H9 (cell line): ENCODE measurements at regions not wholly inside any gene's neighbourhood (a gene's known extent, or its start where the extent isn't known, plus 50 kb on each side); places are given as distances from the start of the nearest gene placed in this dataset.

Source experiments
- DNase-seq: peaks from one replicate; pipeline ENCODE4 v3.0.0-alpha.2; 2017
- H2AFZ ChIP-seq: one replicate; pipeline ENCODE4 v1.6.1; 2013; ENCODE audit warnings: mild to moderate bottlenecking, low read length, control low read depth, moderate library complexity
- H2AK5ac ChIP-seq: 2 replicates; pipeline ENCODE4 v1.6.1; 2013; ENCODE audit warnings: low read length, control low read depth, mixed read lengths; ENCODE audit not compliant: insufficient read length
- H2BK120ac ChIP-seq: one replicate; pipeline ENCODE4 v1.6.1; 2013; ENCODE audit warnings: low read depth, mild to moderate bottlenecking, low read length, control low read depth, inconsistent platforms; ENCODE audit not compliant: poor library complexity, severe bottlenecking
- H2BK12ac ChIP-seq: 2 replicates; pipeline ENCODE4 v1.6.1; 2013; ENCODE audit warnings: low read length, control low read depth, mixed read lengths, low read depth; ENCODE audit not compliant: insufficient read length
- H2BK15ac ChIP-seq: 2 replicates; pipeline ENCODE4 v1.6.1; 2013; ENCODE audit warnings: low read depth, low read length, control low read depth
- H2BK20ac ChIP-seq: one replicate; pipeline ENCODE4 v1.6.1; 2013; ENCODE audit warnings: low read depth, mild to moderate bottlenecking, low read length, control low read depth, inconsistent platforms; ENCODE audit not compliant: poor library complexity, severe bottlenecking
- H2BK5ac ChIP-seq: 2 replicates; pipeline ENCODE4 v1.6.1; 2013; ENCODE audit warnings: low read length, control low read depth, mixed read lengths; ENCODE audit not compliant: insufficient read length
- H3K14ac ChIP-seq: 2 replicates; pipeline ENCODE4 v1.6.1; 2013; ENCODE audit warnings: low read length, control low read depth; ENCODE audit not compliant: insufficient read depth
- H3K18ac ChIP-seq: 2 replicates; pipeline ENCODE4 v1.6.1; 2013; ENCODE audit warnings: low read depth, mild to moderate bottlenecking, mixed read lengths, low read length, control low read depth; ENCODE audit not compliant: insufficient read length
- H3K23ac ChIP-seq: 2 replicates; pipeline ENCODE4 v1.6.1; 2013; ENCODE audit warnings: low read length, control low read depth, mixed read lengths, low read depth; ENCODE audit not compliant: insufficient read length
- H3K23me2 ChIP-seq: 2 replicates; pipeline ENCODE4 v1.6.1; 2013; ENCODE audit warnings: low read depth, mild to moderate bottlenecking, mixed read lengths, low read length, control low read depth; ENCODE audit not compliant: insufficient read length, poor library complexity, severe bottlenecking
- H3K27ac ChIP-seq: 2 replicates; pipeline ENCODE4 v1.5.1; 2013; ENCODE audit warnings: low read length, control low read depth, mixed read lengths, low read depth; ENCODE audit not compliant: insufficient read length
- H3K27me3 ChIP-seq: 2 replicates; pipeline ENCODE4 v1.6.1; 2013; ENCODE audit warnings: low read length, control low read depth, inconsistent platforms; ENCODE audit not compliant: insufficient read depth
- H3K4ac ChIP-seq: 2 replicates; pipeline ENCODE4 v1.6.1; 2013; ENCODE audit warnings: low read depth, mild to moderate bottlenecking, control low read depth, inconsistent platforms, low read length, moderate library complexity
- H3K4me1 ChIP-seq: 2 replicates; pipeline ENCODE4 v1.6.1; 2013; ENCODE audit warnings: low read length, control low read depth, inconsistent platforms; ENCODE audit not compliant: insufficient read depth
- H3K4me2 ChIP-seq: 2 replicates; pipeline ENCODE4 v1.6.1; 2013; ENCODE audit warnings: low read length, control low read depth, mixed read lengths; ENCODE audit not compliant: insufficient read length, insufficient read depth
- H3K56ac ChIP-seq: 2 replicates; pipeline ENCODE4 v1.6.1; 2013; ENCODE audit warnings: low read depth, mild to moderate bottlenecking, mixed read lengths, low read length, control low read depth; ENCODE audit not compliant: insufficient read length
- H3K79me1 ChIP-seq: 2 replicates; pipeline ENCODE4 v1.6.1; 2013; ENCODE audit warnings: low read depth, mild to moderate bottlenecking, moderate library complexity, low read length, control low read depth, inconsistent platforms; ENCODE audit not compliant: insufficient read depth, poor library complexity, severe bottlenecking
- H3K79me2 ChIP-seq: 2 replicates; pipeline ENCODE4 v1.6.1; 2013; ENCODE audit warnings: low read length, control low read depth, inconsistent platforms; ENCODE audit not compliant: insufficient read depth
- H3K9ac ChIP-seq: 2 replicates; pipeline ENCODE4 v1.6.1; 2013; ENCODE audit warnings: low read length, control low read depth, mixed read lengths; ENCODE audit not compliant: insufficient read length; ENCODE audit errors: extremely low read depth
- H3K9me3 ChIP-seq: one replicate; pipeline ENCODE4 v1.6.1; 2013; ENCODE audit warnings: low read depth, low read length, inconsistent platforms; ENCODE audit not compliant: control insufficient read depth
- H3T11ph ChIP-seq: one replicate; pipeline ENCODE4 v1.6.1; 2013; ENCODE audit warnings: mild to moderate bottlenecking, low read length, control low read depth, inconsistent platforms
- H4K20me1 ChIP-seq: one replicate; pipeline ENCODE4 v1.6.1; 2013; ENCODE audit not compliant: control insufficient read depth, insufficient read length, insufficient read depth
- H4K5ac ChIP-seq: 2 replicates; pipeline ENCODE4 v1.6.1; 2013; ENCODE audit warnings: low read depth, mild to moderate bottlenecking, mixed read lengths, low read length, control low read depth; ENCODE audit not compliant: insufficient read length
- H4K8ac ChIP-seq: replicated peaks from 2 replicates; pipeline ENCODE4 v1.6.1; 2013; ENCODE audit warnings: low read length, control low read depth, mixed read lengths, low read depth; ENCODE audit not compliant: insufficient read length
- H4K91ac ChIP-seq: 2 replicates; pipeline ENCODE4 v1.6.1; 2013; ENCODE audit warnings: low read depth, mild to moderate bottlenecking, moderate library complexity, mixed read lengths, low read length, control low read depth; ENCODE audit not compliant: insufficient read length
- H3K27ac Mint-ChIP-seq, 3 experiments: 2 replicates in 2 of 3; 3 replicates in 1 of 3; pipeline ENCODE4 v1.8.0; 2020 to 2021; ENCODE audit warnings: mixed read lengths in 3 of 3, mild to moderate bottlenecking in 1 of 3, moderate library complexity in 1 of 3
- H3K27me3 Mint-ChIP-seq: 2 replicates; pipeline ENCODE4 v1.8.0; 2021; ENCODE audit warnings: low read depth, mild to moderate bottlenecking, moderate library complexity, mixed read lengths
- H3K36me3 Mint-ChIP-seq, 3 experiments: 2 replicates in 2 of 3; 3 replicates in 1 of 3; pipeline ENCODE4 v1.8.0; 2020 to 2021; ENCODE audit warnings: low read depth in 3 of 3, mixed read lengths in 3 of 3; ENCODE audit not compliant: insufficient read depth in 1 of 3
- H3K4me1 Mint-ChIP-seq, 2 experiments: 2 replicates each; pipeline ENCODE4 v1.8.0; 2020; ENCODE audit warnings: mixed read lengths in 2 of 2
- H3K4me3 Mint-ChIP-seq, 2 experiments: 2 replicates in 1 of 2; 3 replicates in 1 of 2; pipeline ENCODE4 v1.8.0; 2020 to 2021; ENCODE audit warnings: mild to moderate bottlenecking in 2 of 2, mixed read lengths in 2 of 2, moderate library complexity in 1 of 2
- H3K9me3 Mint-ChIP-seq, 2 experiments: 2 replicates in 1 of 2; 3 replicates in 1 of 2; pipeline ENCODE4 v1.8.0; 2020; ENCODE audit warnings: mild to moderate bottlenecking in 2 of 2, mixed read lengths in 2 of 2, moderate library complexity in 1 of 2
- CTCF ChIP-seq: fragments of 200-600 bp; sonication (generic); conservative IDR thresholded peaks from 3 replicates; pipeline ENCODE4 v1.8.0; 2021; ENCODE audit warnings: antibody characterized with exemption, mild to moderate bottlenecking
- WGBS: extraction: QIAGEN DNeasy Blood & Tissue Kit; methylation state at CpG from one replicate; pipeline ENCODE4 v1.1.7; 2013; ENCODE audit warnings: missing lambda C conversion rate, low lambda C conversion rate, mixed read lengths; ENCODE audit not compliant: insufficient read length; ENCODE audit errors: extremely low coverage; 5-methylcytosine and 5-hydroxymethylcytosine counted together

- Histone ChIP-seq H3K79me2 (no peaks in the 10 kb centered on the region), H3K4me1 (peaks cover 2% of the 10 kb centered on the region; the same call in 1 of the 2 replicates), H4K8ac (no peak overlapping the region), H2BK120ac (no peak overlapping the region), H2BK5ac (no peak overlapping the region), H3K23me2 (no peaks in the 10 kb centered on the region), H3K4ac (no peak overlapping the region; the same call in 1 of the 2 replicates), H3K27ac (no peak overlapping the region), H3K9me3 (no peaks in the 10 kb centered on the region), H3K23ac (no peak overlapping the region), H2AK5ac (no peak overlapping the region), H3T11ph (no peak overlapping the region), H3K27me3 (no peaks in the 10 kb centered on the region), H4K20me1 (no peaks in the 10 kb centered on the region), H2BK20ac (no peak overlapping the region), H3K14ac (no peak overlapping the region; the same call in 1 of the 2 replicates), H3K56ac (no peak overlapping the region), H3K79me1 (no peaks in the 10 kb centered on the region), H4K91ac (no peak overlapping the region), H3K9ac (no peak overlapping the region), H3K18ac (no peak overlapping the region), H2AFZ (no peak overlapping the region), H2BK15ac (no peak overlapping the region), H3K4me2 (no peak overlapping the region), H4K5ac (no peak overlapping the region), H2BK12ac (no peak overlapping the region)
- peaks cover 23% of the 10 kb centered on the region for H3K27me3 Mint-ChIP-seq
- no CpG with 5 or more reads among the region's 21 CpGs for WGBS
- TF ChIP-seq CTCF, result no peak
- peak overlapping the region in 1 of 3 experiments; percentile 75; a peak in 2 of 7 replicates for H3K27ac Mint-ChIP-seq
- no peaks in the 10 kb centered on the region; a peak in 2 of 5 replicates for H3K9me3 Mint-ChIP-seq
- peak overlapping the region in 1 of 2 experiments; percentile 2; a peak in 2 of 5 replicates for H3K4me3 Mint-ChIP-seq
- peaks cover 16 to 20% of the 10 kb centered on the region in 2 experiments for H3K4me1 Mint-ChIP-seq
- no peaks in the 10 kb centered on the region; a peak in 1 of 7 replicates for H3K36me3 Mint-ChIP-seq
- peak; percentile 20 for DNase-seq
Observed at GRCh38 chr22:48957311-48957986, 870.2 kb downstream of the BRD1 start.
